CD4-positive, alpha-beta T cell treated with Interleukin-2 at 100 ng/mL for 4 hours (primary cell): ENCODE measurements at regions not wholly inside any gene's neighbourhood (a gene's known extent, or its start where the extent isn't known, plus 50 kb on each side); places are given as distances from the start of the nearest gene placed in this dataset.

Source experiments
- DNase-seq: peaks from one replicate; pipeline ENCODE4 v3.0.0-alpha.2; 2020; ENCODE audit warnings: low spot score

GRCh38 chr12:20197411-20197810 lies 170.9 kb upstream of the PDE3A start:
- DNase-seq: no peak

GRCh38 chr12:20199780-20200179 lies 168.6 kb upstream of the PDE3A start:
- DNase-seq: no peak

GRCh38 chr12:20201733-20202132 lies 166.6 kb upstream of the PDE3A start:
- no peak for DNase-seq

- no peak for DNase-seq
Measured at GRCh38 chr12:20205854-20206253, 162.5 kb upstream of the PDE3A start.

- DNase-seq: no peak
Measured at GRCh38 chr12:20206410-20206809, 161.9 kb upstream of the PDE3A start.

GRCh38 chr12:20210621-20211215 lies 157.6 kb upstream of the PDE3A start:
- no peak for DNase-seq

- DNase-seq: no peak
Measured at GRCh38 chr12:20211541-20211940, 156.8 kb upstream of the PDE3A start.

GRCh38 chr12:20211981-20212421 lies 156.3 kb upstream of the PDE3A start:
- no peak for DNase-seq

GRCh38 chr12:20212658-20213555 lies 155.4 kb upstream of the PDE3A start:
- no peak for DNase-seq

- DNase-seq: no peak
Measured at GRCh38 chr12:20213723-20214625, 154.4 kb upstream of the PDE3A start.

GRCh38 chr12:20220339-20220738 lies 148.0 kb upstream of the PDE3A start:
- DNase-seq: no peak

- no peak for DNase-seq
Measured at GRCh38 chr12:20232931-20233675, 135.2 kb upstream of the PDE3A start.

- DNase-seq: no peak
Measured at GRCh38 chr12:20234474-20234873, 133.9 kb upstream of the PDE3A start.

GRCh38 chr12:20237091-20237490 lies 131.2 kb upstream of the PDE3A start:
- no peak for DNase-seq

GRCh38 chr12:20245491-20245890 lies 122.8 kb upstream of the PDE3A start:
- no peak for DNase-seq

- no peak for DNase-seq
Measured at GRCh38 chr12:20248646-20249045, 119.7 kb upstream of the PDE3A start.

GRCh38 chr12:20250761-20251160 lies 117.6 kb upstream of the PDE3A start:
- no peak for DNase-seq

GRCh38 chr12:20257311-20257710 lies 111.0 kb upstream of the PDE3A start:
- no peak for DNase-seq

GRCh38 chr12:20259786-20260185 lies 108.6 kb upstream of the PDE3A start:
- DNase-seq: no peak

GRCh38 chr12:20260851-20261250 lies 107.5 kb upstream of the PDE3A start:
- DNase-seq: no peak

GRCh38 chr12:20262119-20262518 lies 106.2 kb upstream of the PDE3A start:
- DNase-seq: no peak

- no peak for DNase-seq
Measured at GRCh38 chr12:20264026-20264425, 104.3 kb upstream of the PDE3A start.
